GM12873 (cell line): ENCODE measurements at regions not wholly inside any gene's neighbourhood (a gene's known extent, or its start where the extent isn't known, plus 50 kb on each side); places are given as distances from the start of the nearest gene placed in this dataset.

Source experiments
- TF ChIP-seq, protein P1 (sequence below): IDR thresholded peaks from 2 replicates; pipeline ENCODE4 v1.5.1; 2012; ENCODE audit warnings: low read depth, mild to moderate bottlenecking, moderate library complexity, low read length, control low read depth; ENCODE audit not compliant: insufficient read depth; ENCODE audit errors: missing control alignments

DNA sequence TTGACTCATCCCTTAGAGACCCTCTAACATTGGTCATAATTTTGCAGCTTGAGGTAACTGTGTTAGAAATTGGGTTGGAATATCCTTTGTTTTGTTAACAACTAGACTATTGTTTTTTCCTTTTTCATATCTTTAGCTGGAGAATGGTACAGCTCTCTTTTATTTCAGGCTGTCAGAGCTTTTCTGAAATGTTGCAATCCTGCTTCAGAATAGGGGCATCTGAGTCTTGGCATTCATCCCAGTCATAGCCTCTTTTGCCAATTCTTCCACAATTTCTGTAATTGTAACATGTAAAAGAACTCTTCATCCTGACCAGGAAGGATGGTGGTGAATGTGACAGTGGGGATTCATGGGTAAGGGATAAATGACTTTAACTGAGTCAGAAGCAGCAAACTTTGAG, 128.7 kb downstream of the FHIP1A start:
- TF ChIP-seq, protein P1, sequence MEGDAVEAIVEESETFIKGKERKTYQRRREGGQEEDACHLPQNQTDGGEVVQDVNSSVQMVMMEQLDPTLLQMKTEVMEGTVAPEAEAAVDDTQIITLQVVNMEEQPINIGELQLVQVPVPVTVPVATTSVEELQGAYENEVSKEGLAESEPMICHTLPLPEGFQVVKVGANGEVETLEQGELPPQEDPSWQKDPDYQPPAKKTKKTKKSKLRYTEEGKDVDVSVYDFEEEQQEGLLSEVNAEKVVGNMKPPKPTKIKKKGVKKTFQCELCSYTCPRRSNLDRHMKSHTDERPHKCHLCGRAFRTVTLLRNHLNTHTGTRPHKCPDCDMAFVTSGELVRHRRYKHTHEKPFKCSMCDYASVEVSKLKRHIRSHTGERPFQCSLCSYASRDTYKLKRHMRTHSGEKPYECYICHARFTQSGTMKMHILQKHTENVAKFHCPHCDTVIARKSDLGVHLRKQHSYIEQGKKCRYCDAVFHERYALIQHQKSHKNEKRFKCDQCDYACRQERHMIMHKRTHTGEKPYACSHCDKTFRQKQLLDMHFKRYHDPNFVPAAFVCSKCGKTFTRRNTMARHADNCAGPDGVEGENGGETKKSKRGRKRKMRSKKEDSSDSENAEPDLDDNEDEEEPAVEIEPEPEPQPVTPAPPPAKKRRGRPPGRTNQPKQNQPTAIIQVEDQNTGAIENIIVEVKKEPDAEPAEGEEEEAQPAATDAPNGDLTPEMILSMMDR, result no peak

DNA sequence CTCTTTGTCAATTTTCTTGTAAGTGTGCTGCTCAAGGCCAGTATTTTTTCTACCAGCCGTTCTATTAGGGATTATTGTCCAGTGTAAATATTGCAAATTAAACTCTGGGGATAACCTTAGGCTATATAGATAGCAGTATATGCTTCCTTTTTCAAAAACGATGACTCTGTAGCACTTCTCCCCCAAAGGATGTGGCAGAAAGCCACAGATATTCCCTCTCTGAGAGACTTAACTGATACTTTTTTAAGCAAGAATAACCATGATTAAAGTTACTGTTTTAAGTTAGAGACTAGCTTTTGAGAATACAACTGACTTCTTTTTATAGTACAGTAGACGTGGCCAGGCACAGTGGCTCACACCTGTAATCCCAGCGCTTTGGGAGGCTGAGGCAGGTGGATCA, 130.0 kb downstream of the FHIP1A start:
- TF ChIP-seq, protein P1, result no peak

DNA sequence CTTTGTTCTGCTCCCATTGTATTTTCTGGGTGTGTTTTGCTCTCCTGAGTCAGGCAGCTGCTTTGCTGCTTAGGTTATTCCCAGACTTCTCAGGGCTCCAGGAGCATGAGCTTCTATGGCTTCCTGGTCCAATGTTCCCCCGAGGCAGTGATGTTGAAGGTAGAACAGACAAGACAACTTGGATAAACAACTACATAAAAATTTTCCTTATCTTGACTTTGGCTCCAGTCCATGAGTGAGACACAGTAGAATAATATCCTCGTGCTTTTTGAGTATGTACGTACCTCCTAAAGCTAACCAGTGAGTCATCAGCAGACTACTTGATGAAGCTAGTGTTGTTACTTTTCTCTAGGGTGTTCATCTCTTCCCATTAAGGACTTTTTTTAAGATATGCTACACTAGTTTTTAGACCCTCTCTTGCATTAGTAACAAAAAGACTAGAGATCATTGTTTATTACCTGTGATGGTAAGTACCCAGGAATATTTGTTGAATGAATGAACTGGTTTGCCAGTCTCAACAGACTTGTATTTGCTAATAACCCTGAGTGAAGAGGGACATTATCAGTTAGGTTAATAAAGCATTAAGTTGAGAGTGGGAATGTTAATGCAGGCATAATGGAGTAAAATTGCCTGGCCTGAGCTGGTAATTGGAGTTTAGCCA, 131.9 kb downstream of the FHIP1A start:
- TF ChIP-seq, protein P1, result no peak

DNA sequence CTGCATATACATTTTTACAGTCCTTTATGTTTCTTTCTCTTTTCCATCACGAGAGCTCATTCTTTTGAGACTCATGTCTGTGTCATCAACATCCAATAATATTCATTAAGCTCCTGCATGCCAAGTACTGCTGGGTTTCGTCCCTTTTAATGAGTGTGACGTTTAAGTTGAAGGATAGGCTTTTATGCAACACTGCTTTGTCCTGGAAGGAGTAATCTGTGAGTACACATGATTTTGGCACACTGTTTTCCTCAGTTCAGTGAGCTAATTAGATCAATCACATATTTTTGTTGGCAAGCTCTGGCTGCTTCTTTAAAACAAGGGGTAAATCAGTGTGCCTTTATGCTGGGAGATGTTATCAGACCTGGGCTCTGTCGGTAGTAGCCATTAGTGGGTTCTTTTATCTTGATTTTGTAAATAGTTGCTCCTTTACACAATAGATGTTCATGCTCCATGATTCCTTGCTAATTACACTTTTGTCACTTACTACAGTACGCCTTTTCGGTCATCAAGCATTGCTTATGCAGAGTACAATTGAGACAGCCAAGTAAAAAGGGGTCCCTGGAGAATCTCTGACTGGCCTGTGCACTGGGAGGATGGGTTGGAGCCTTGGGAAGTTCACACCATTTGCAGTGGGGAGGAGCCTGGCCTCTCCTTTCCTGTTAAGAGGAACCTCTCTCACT, 132.6 kb downstream of the FHIP1A start:
- TF ChIP-seq, protein P1, result no peak

DNA sequence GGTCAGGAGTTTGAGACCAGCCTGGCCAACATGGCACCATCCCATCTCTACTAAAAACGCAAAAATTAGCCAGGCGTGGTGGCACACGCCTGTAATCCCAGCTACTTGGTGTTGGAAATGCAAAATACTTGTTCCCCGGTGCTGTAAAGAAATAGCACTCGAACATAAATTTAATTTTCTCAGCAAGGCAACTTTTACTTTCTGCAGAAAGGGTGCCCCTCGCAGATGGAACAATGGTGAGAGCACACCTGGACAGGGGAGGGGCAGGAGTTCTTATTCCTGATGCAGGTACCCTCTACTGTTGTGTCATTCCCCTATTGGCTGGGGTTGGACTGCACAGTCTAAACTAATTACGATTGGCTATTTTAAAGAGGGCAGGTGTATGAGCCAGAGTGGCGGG, 139.7 kb downstream of the FHIP1A start:
- TF ChIP-seq, protein P1, result no peak

DNA sequence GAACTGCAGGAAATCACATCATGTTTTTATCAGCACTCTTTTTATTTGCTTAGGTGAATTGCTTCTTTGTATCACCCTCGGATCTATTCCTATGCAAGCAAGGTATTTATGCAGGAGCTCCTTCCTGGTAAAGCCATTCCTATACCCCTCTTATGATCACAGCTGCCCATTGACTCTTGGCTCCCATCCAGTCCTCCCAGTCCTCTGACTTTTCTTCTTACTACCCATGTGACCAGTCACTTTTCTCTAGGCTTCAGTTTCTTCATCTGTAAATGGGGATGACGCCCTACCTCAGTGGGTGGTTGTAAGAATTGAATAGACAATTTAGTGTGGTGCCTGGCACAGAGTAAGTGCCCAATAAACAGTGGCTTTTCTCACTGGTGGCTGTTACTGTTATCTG, 144.9 kb downstream of the FHIP1A start:
- TF ChIP-seq, protein P1, result no peak

DNA sequence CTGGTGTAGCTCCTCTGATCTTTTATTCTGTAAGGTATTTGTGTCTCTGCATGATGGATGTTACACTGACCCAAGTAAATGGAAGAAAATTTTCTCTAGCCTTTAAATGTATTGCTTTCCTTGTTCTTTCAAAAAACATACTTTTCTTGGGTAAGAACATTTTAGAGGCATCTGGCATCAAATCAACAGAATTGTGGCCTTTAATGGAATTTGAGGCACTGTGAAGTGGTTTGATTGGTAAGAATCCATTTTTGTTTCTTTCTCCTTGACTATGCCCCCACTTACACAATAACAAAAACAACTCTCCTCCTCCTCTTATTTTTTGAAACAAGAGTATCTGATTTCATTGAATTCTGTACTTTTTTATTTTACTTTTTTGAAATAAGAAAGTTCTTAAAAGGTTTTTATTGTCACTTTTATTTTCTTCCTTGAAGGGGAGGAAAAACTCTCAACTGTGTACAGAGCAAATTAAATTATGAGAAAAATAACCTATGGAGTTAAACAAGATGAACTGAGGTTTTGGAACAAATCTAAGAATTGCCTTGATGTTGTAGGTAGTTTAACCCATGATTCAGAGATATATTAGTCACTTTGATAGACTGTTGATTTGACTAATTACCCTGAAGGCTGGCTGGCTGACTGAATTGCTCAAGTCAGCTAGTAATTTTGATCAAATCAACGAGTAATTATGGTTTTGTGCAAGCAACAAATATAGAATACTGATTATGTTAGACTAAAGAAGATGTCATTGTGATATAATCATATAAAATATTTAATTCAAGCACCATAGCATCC, 146.4 kb downstream of the FHIP1A start:
- TF ChIP-seq, protein P1, result no peak
